Fibroblast of skin of right quadriceps (primary cell): ENCODE measurements at regions not wholly inside any gene's neighbourhood (a gene's known extent, or its start where the extent isn't known, plus 50 kb on each side); places are given as distances from the start of the nearest gene placed in this dataset.

Experiments
- DNase-seq: peaks from one replicate; pipeline ENCODE4 v3.0.0-alpha.2; 2013

- DNase-seq, result no peak
Observed at GRCh38 chr22:48256041-48256739, 1493.7 kb downstream of the TBC1D22A start.

- no peak for DNase-seq
Observed at GRCh38 chr22:48254311-48254873, 1491.9 kb downstream of the TBC1D22A start.

GRCh38 chr22:48253573-48253972 lies 1491.1 kb downstream of the TBC1D22A start:
- no peak for DNase-seq

- DNase-seq, result no peak
Observed at GRCh38 chr22:48253136-48253535, 1490.7 kb downstream of the TBC1D22A start.

- no peak for DNase-seq
Observed at GRCh38 chr22:48251629-48252028, 1489.2 kb downstream of the TBC1D22A start.

- DNase-seq, result no peak
Observed at GRCh38 chr22:48250937-48251530, 1488.6 kb downstream of the TBC1D22A start.

GRCh38 chr22:48250286-48250895 lies 1487.9 kb downstream of the TBC1D22A start:
- DNase-seq, result no peak

- no peak for DNase-seq
Observed at GRCh38 chr22:48249713-48250268, 1487.3 kb downstream of the TBC1D22A start.

- DNase-seq, result no peak
Observed at GRCh38 chr22:48248901-48249455, 1486.5 kb downstream of the TBC1D22A start.

GRCh38 chr22:48247829-48248228 lies 1485.4 kb downstream of the TBC1D22A start:
- DNase-seq, result no peak

GRCh38 chr22:48245196-48245485 lies 1482.7 kb downstream of the TBC1D22A start:
- no peak for DNase-seq

GRCh38 chr22:48244388-48245195 lies 1482.1 kb downstream of the TBC1D22A start:
- DNase-seq, result no peak

- DNase-seq, result no peak
Observed at GRCh38 chr22:48242461-48242864, 1480.0 kb downstream of the TBC1D22A start.

GRCh38 chr22:48241658-48242057 lies 1479.2 kb downstream of the TBC1D22A start:
- no peak for DNase-seq

- DNase-seq, result no peak
Observed at GRCh38 chr22:48240935-48241230, 1478.4 kb downstream of the TBC1D22A start.

- no peak for DNase-seq
Observed at GRCh38 chr22:48240148-48240934, 1477.9 kb downstream of the TBC1D22A start.

- DNase-seq, result no peak
Observed at GRCh38 chr22:48239461-48240147, 1477.2 kb downstream of the TBC1D22A start.

GRCh38 chr22:48238966-48239365 lies 1476.5 kb downstream of the TBC1D22A start:
- no peak for DNase-seq

- DNase-seq, result no peak
Observed at GRCh38 chr22:48238284-48238915, 1476.0 kb downstream of the TBC1D22A start.

GRCh38 chr22:48237466-48238283 lies 1475.2 kb downstream of the TBC1D22A start:
- DNase-seq, result no peak
